Neural cell (in vitro differentiated cells): ENCODE measurements at regions not wholly inside any gene's neighbourhood (a gene's known extent, or its start where the extent isn't known, plus 50 kb on each side); places are given as distances from the start of the nearest gene placed in this dataset.
A peak's percentile ranks its signal among the peaks of the same experiment; 100 is the strongest.

Experiments used
- H2AFZ ChIP-seq: fragments of 200-600, 300-800 bp; sonication (generic), shearing (Covaris generic); 2 replicates; pipeline ENCODE4 v1.6.0; 2014; ENCODE audit warnings: low read depth, mild to moderate bottlenecking, antibody characterized with exemption, low read length, moderate library complexity
- H3F3A ChIP-seq: fragments of 200-600 bp; shearing (Covaris generic); 2 replicates; pipeline ENCODE4 v1.6.1; 2016; ENCODE audit warnings: mild to moderate bottlenecking, moderate library complexity, mixed read lengths, antibody characterized with exemption, low read length; ENCODE audit not compliant: insufficient read depth, poor library complexity, severe bottlenecking
- H3K27ac ChIP-seq: fragments of 200-600, 300-800 bp; sonication (generic), shearing (Covaris generic); 2 replicates; pipeline ENCODE4 v1.5.1; 2014; ENCODE audit warnings: mild to moderate bottlenecking, low read length, moderate library complexity
- H3K27me3 ChIP-seq: fragments of 300-800, 200-600 bp; sonication (generic), shearing (Covaris generic); 2 replicates; pipeline ENCODE4 v1.6.0; 2014; ENCODE audit warnings: mild to moderate bottlenecking, low read depth, low read length, moderate library complexity; ENCODE audit not compliant: insufficient read depth
- H3K36me3 ChIP-seq: fragments of 300-800, 200-600 bp; sonication (generic), shearing (Covaris generic); 2 replicates; pipeline ENCODE4 v1.5.1; 2014; ENCODE audit warnings: mild to moderate bottlenecking, antibody characterized with exemption, low read length, moderate library complexity; ENCODE audit not compliant: insufficient read depth
- H3K4me2 ChIP-seq: fragments of 300-800, 200-600 bp; sonication (generic), shearing (Covaris generic); 2 replicates; pipeline ENCODE4 v1.6.0; 2014; ENCODE audit warnings: mild to moderate bottlenecking, low read length
- H3K4me3 ChIP-seq: fragments of 300-800, 200-600 bp; sonication (generic), shearing (Covaris generic); 2 replicates; pipeline ENCODE4 v1.5.1; 2014; ENCODE audit warnings: mild to moderate bottlenecking, low read length, moderate library complexity
- H3K79me2 ChIP-seq: fragments of 200-600 bp; shearing (Covaris generic); replicated peaks from 2 replicates; pipeline ENCODE4 v1.6.0; 2014; ENCODE audit warnings: mild to moderate bottlenecking, low read length, moderate library complexity; ENCODE audit not compliant: insufficient read depth
- H3K9ac ChIP-seq: fragments of 300-800, 200-600 bp; sonication (generic), shearing (Covaris generic); 2 replicates; pipeline ENCODE4 v1.6.1; 2016; ENCODE audit warnings: mild to moderate bottlenecking, low read length, mixed read lengths
- H3K9me2 ChIP-seq: fragments of 200-600 bp; shearing (Covaris generic); 2 replicates; pipeline ENCODE4 v1.6.1; 2016; ENCODE audit warnings: mild to moderate bottlenecking, low read length, mixed read lengths; ENCODE audit not compliant: insufficient read depth
- H3K9me3 ChIP-seq: fragments of 200-600, 300-800 bp; sonication (generic), shearing (Covaris generic); 2 replicates; pipeline ENCODE4 v1.6.1; 2016; ENCODE audit warnings: mild to moderate bottlenecking, mixed run types, low read length, moderate library complexity, mixed read lengths
- H4K20me1 ChIP-seq: fragments of 200-600 bp; shearing (Covaris generic); 2 replicates; pipeline ENCODE4 v1.6.1; 2016; ENCODE audit warnings: mild to moderate bottlenecking, mixed run types; ENCODE audit not compliant: insufficient read depth
- EP300 ChIP-seq: fragments of 450-650 bp; conservative IDR thresholded peaks from 2 replicates; pipeline ENCODE4 v1.6.1; 2014; ENCODE audit warnings: antibody characterized with exemption, mild to moderate bottlenecking, moderate library complexity; ENCODE audit not compliant: poor library complexity, severe bottlenecking
- EZH2 ChIP-seq: fragments of 200-600, 300-800 bp; shearing (Covaris generic), sonication (generic); IDR thresholded peaks from 2 replicates; pipeline ENCODE4 v1.6.1; 2014; ENCODE audit warnings: antibody characterized with exemption, low read length, borderline replicate concordance, mild to moderate bottlenecking; ENCODE audit not compliant: insufficient read depth, poor library complexity, severe bottlenecking
- MXI1 ChIP-seq: fragments of 450-650 bp; conservative IDR thresholded peaks from 2 replicates; pipeline ENCODE4 v1.6.1; 2014; ENCODE audit warnings: antibody characterized with exemption, mild to moderate bottlenecking; ENCODE audit not compliant: poor library complexity, severe bottlenecking
- POLR2AphosphoS5 ChIP-seq: IDR thresholded peaks from 2 replicates; pipeline ENCODE4 v1.6.1; 2012
- RAD21 ChIP-seq: fragments of 450-650 bp; conservative IDR thresholded peaks from 2 replicates; pipeline ENCODE4 v1.6.1; 2014; ENCODE audit warnings: antibody characterized with exemption, mild to moderate bottlenecking, moderate library complexity
- SMC3 ChIP-seq: fragments of 450-650 bp; conservative IDR thresholded peaks from 2 replicates; pipeline ENCODE4 v1.6.1; 2014; ENCODE audit warnings: antibody characterized with exemption, mild to moderate bottlenecking, moderate library complexity; ENCODE audit not compliant: poor library complexity
- TAF1 ChIP-seq: IDR thresholded peaks from 2 replicates; pipeline ENCODE4 v1.6.1; 2012; ENCODE audit warnings: low read depth
- TF ChIP-seq, protein P1 (sequence below): fragments of 450-650 bp; IDR thresholded peaks from 2 replicates; pipeline ENCODE4 v1.5.1; 2014; ENCODE audit warnings: antibody characterized with exemption, mild to moderate bottlenecking, moderate library complexity; ENCODE audit not compliant: poor library complexity, severe bottlenecking
- TF ChIP-seq, protein P2 (sequence below): IDR thresholded peaks from 2 replicates; pipeline ENCODE4 v1.6.1; 2012; ENCODE audit warnings: borderline replicate concordance

DNA sequence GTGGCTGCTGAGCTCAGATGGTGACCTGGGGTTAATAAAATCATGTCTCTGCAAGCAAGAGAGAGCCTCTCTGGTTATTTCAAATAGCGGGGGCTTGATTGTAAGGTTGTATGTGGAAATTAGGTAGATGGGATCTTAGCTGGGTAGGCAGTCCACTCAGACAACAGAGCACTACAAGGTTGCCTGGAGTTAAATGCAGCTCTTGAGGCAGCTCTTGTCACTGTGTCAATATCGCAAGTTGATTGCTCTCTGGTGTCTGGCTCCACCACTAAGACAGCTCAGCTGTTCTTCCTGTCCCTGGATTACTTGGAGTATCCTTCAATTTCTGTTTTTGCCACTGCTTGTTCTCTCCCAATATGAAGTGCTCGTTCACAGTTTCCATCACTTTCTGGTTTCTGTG lies 93.8 kb downstream of the C21orf91 start:
- no peak overlapping the region for H3K4me2 ChIP-seq
- H3K9me2 ChIP-seq: no peaks in the 10 kb centered on the region
- H3K79me2 ChIP-seq: no peaks in the 10 kb centered on the region
- H3K27ac ChIP-seq: peak overlapping the region; percentile 31
- H3K9me3 ChIP-seq: no peaks in the 10 kb centered on the region
- no peaks in the 10 kb centered on the region for H3K36me3 ChIP-seq
- TF ChIP-seq TAF1: no peak
- TF ChIP-seq, protein P1, sequence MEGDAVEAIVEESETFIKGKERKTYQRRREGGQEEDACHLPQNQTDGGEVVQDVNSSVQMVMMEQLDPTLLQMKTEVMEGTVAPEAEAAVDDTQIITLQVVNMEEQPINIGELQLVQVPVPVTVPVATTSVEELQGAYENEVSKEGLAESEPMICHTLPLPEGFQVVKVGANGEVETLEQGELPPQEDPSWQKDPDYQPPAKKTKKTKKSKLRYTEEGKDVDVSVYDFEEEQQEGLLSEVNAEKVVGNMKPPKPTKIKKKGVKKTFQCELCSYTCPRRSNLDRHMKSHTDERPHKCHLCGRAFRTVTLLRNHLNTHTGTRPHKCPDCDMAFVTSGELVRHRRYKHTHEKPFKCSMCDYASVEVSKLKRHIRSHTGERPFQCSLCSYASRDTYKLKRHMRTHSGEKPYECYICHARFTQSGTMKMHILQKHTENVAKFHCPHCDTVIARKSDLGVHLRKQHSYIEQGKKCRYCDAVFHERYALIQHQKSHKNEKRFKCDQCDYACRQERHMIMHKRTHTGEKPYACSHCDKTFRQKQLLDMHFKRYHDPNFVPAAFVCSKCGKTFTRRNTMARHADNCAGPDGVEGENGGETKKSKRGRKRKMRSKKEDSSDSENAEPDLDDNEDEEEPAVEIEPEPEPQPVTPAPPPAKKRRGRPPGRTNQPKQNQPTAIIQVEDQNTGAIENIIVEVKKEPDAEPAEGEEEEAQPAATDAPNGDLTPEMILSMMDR: no peak
- TF ChIP-seq RAD21: no peak
- TF ChIP-seq EP300: peak; percentile 37
- TF ChIP-seq, protein P2, sequence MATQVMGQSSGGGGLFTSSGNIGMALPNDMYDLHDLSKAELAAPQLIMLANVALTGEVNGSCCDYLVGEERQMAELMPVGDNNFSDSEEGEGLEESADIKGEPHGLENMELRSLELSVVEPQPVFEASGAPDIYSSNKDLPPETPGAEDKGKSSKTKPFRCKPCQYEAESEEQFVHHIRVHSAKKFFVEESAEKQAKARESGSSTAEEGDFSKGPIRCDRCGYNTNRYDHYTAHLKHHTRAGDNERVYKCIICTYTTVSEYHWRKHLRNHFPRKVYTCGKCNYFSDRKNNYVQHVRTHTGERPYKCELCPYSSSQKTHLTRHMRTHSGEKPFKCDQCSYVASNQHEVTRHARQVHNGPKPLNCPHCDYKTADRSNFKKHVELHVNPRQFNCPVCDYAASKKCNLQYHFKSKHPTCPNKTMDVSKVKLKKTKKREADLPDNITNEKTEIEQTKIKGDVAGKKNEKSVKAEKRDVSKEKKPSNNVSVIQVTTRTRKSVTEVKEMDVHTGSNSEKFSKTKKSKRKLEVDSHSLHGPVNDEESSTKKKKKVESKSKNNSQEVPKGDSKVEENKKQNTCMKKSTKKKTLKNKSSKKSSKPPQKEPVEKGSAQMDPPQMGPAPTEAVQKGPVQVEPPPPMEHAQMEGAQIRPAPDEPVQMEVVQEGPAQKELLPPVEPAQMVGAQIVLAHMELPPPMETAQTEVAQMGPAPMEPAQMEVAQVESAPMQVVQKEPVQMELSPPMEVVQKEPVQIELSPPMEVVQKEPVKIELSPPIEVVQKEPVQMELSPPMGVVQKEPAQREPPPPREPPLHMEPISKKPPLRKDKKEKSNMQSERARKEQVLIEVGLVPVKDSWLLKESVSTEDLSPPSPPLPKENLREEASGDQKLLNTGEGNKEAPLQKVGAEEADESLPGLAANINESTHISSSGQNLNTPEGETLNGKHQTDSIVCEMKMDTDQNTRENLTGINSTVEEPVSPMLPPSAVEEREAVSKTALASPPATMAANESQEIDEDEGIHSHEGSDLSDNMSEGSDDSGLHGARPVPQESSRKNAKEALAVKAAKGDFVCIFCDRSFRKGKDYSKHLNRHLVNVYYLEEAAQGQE: no peak
- peak; percentile 67 for TF ChIP-seq POLR2AphosphoS5
- TF ChIP-seq SMC3: no peak
- TF ChIP-seq MXI1: no peak
- TF ChIP-seq EZH2: no peak
- no peak overlapping the region for H3K4me3 ChIP-seq
- no peak overlapping the region for H2AFZ ChIP-seq
- H3K9ac ChIP-seq: no peak overlapping the region
- H3K27me3 ChIP-seq: no peaks in the 10 kb centered on the region
- no peaks in the 10 kb centered on the region for H3F3A ChIP-seq
- H4K20me1 ChIP-seq: no peaks in the 10 kb centered on the region

DNA sequence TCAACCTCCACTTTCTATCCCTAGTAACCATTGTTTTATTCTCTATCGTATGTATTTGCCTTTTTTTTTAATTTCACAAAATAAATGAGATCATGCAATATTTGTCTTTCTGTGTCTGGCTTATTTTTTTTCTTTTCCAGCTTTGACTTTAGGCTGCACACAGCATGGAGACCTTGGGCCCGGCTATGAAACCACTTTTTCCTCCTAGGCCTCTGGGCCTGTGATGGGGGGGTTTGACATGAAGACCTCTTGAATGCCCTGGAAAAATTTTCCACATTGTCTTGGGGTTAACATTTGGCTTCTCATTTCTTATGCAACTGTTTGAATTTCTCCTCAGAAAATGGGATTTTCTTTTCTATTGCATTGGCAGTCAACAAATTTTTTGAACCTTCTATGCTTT lies 100.2 kb upstream of the BTG3 start:
- Histone ChIP-seq H3K27me3 (no peaks in the 10 kb centered on the region), H3K79me2 (no peaks in the 10 kb centered on the region), H3K27ac (no peak overlapping the region)

More for the DNA sequence above, 100.2 kb upstream of the BTG3 start:
- Histone ChIP-seq H3K9me3 (no peaks in the 10 kb centered on the region), H3K9ac (no peak overlapping the region), H3K36me3 (no peaks in the 10 kb centered on the region), H3F3A (no peaks in the 10 kb centered on the region), H2AFZ (no peak overlapping the region), H4K20me1 (no peaks in the 10 kb centered on the region), H3K4me2 (no peak overlapping the region), H3K4me3 (no peak overlapping the region), H3K9me2 (no peaks in the 10 kb centered on the region)
- no peak for TF ChIP-seq MXI1
- TF ChIP-seq, protein P1: no peak
- TF ChIP-seq EP300: no peak
- TF ChIP-seq RAD21: no peak
- no peak for TF ChIP-seq SMC3
- TF ChIP-seq, protein P2: no peak
- no peak for TF ChIP-seq TAF1
- no peak for TF ChIP-seq EZH2
- TF ChIP-seq POLR2AphosphoS5: no peak
